ENCODE measurements at regions not wholly inside any gene's neighbourhood (a gene's known extent, or its start where the extent isn't known, plus 50 kb on each side); places are given as distances from the start of the nearest gene placed in this dataset.

GRCh38 chr13:33934343-33934742, 116.4 kb downstream of the RFC3 start:
- H3K27ac Mint-ChIP-seq = no peak overlapping the region
- H3K27me3 Mint-ChIP-seq = no peaks in the 10 kb centered on the region
- no peaks in the 10 kb centered on the region for H3K36me3 Mint-ChIP-seq (ENCODE audit: low read depth)
- no peaks in the 10 kb centered on the region for H3K4me1 Mint-ChIP-seq
- ATAC-seq (replicated peaks) = no peak
- no peaks in the 10 kb centered on the region for H3K9me3 Mint-ChIP-seq
- no peak overlapping the region for H3K4me3 Mint-ChIP-seq

- H3K36me3 Mint-ChIP-seq (ENCODE audit: low read depth) = no peaks in the 10 kb centered on the region
- ATAC-seq (replicated peaks) = no peak
- no peak overlapping the region for H3K27ac Mint-ChIP-seq
- H3K4me3 Mint-ChIP-seq = no peak overlapping the region
- no peaks in the 10 kb centered on the region for H3K9me3 Mint-ChIP-seq
- H3K27me3 Mint-ChIP-seq = no peaks in the 10 kb centered on the region
- H3K4me1 Mint-ChIP-seq = no peaks in the 10 kb centered on the region
Observed at GRCh38 chr13:33934951-33935371, 117.0 kb downstream of the RFC3 start.

GRCh38 chr13:33935969-33936368, 118.0 kb downstream of the RFC3 start:
- Mint-ChIP-seq H3K27me3 (no peaks in the 10 kb centered on the region), H3K36me3 (ENCODE audit: low read depth) (no peaks in the 10 kb centered on the region), H3K9me3 (no peaks in the 10 kb centered on the region), H3K4me1 (no peaks in the 10 kb centered on the region), H3K4me3 (no peak overlapping the region), H3K27ac (no peak overlapping the region)
- no peak for ATAC-seq (replicated peaks)

- Mint-ChIP-seq H3K27ac (no peak overlapping the region), H3K4me3 (no peak overlapping the region), H3K4me1 (no peaks in the 10 kb centered on the region), H3K9me3 (no peaks in the 10 kb centered on the region), H3K36me3 (ENCODE audit: low read depth) (no peaks in the 10 kb centered on the region), H3K27me3 (no peaks in the 10 kb centered on the region)
- ATAC-seq (replicated peaks) = no peak
Observed at GRCh38 chr13:33937373-33938098, 119.6 kb downstream of the RFC3 start.

- Mint-ChIP-seq H3K27ac (no peak overlapping the region), H3K36me3 (ENCODE audit: low read depth) (no peaks in the 10 kb centered on the region), H3K4me1 (no peaks in the 10 kb centered on the region), H3K9me3 (no peaks in the 10 kb centered on the region), H3K27me3 (no peaks in the 10 kb centered on the region), H3K4me3 (no peak overlapping the region)
- ATAC-seq (replicated peaks) = no peak
Observed at GRCh38 chr13:33940256-33940655, 122.3 kb downstream of the RFC3 start.

GRCh38 chr13:33940898-33941297, 122.9 kb downstream of the RFC3 start:
- no peaks in the 10 kb centered on the region for H3K9me3 Mint-ChIP-seq
- no peaks in the 10 kb centered on the region for H3K36me3 Mint-ChIP-seq (ENCODE audit: low read depth)
- no peak overlapping the region for H3K4me3 Mint-ChIP-seq
- H3K27me3 Mint-ChIP-seq = no peaks in the 10 kb centered on the region
- H3K4me1 Mint-ChIP-seq = no peaks in the 10 kb centered on the region
- no peak overlapping the region for H3K27ac Mint-ChIP-seq
- ATAC-seq (replicated peaks) = no peak

GRCh38 chr13:33945477-33945876, 127.5 kb downstream of the RFC3 start:
- H3K4me3 Mint-ChIP-seq = no peak overlapping the region

GRCh38 chr13:33953203-33953602, 135.3 kb downstream of the RFC3 start:
- no peaks in the 10 kb centered on the region for H3K9me3 Mint-ChIP-seq
- ATAC-seq (replicated peaks) = no peak

More at GRCh38 chr13:33945477-33945876, 127.5 kb downstream of the RFC3 start:
- H3K9me3 Mint-ChIP-seq = no peaks in the 10 kb centered on the region
- no peaks in the 10 kb centered on the region for H3K36me3 Mint-ChIP-seq (ENCODE audit: low read depth)
- no peak for ATAC-seq (replicated peaks)
- no peaks in the 10 kb centered on the region for H3K27me3 Mint-ChIP-seq
- no peaks in the 10 kb centered on the region for H3K4me1 Mint-ChIP-seq
- H3K27ac Mint-ChIP-seq = no peak overlapping the region

GRCh38 chr13:33953781-33954180, 135.8 kb downstream of the RFC3 start:
- Mint-ChIP-seq H3K27me3 (no peaks in the 10 kb centered on the region), H3K9me3 (no peaks in the 10 kb centered on the region), H3K36me3 (ENCODE audit: low read depth) (no peaks in the 10 kb centered on the region), H3K27ac (no peak overlapping the region), H3K4me3 (no peak overlapping the region), H3K4me1 (no peaks in the 10 kb centered on the region)
- ATAC-seq (replicated peaks) = no peak

More at GRCh38 chr13:33953203-33953602, 135.3 kb downstream of the RFC3 start:
- Mint-ChIP-seq H3K27me3 (no peaks in the 10 kb centered on the region), H3K36me3 (ENCODE audit: low read depth) (no peaks in the 10 kb centered on the region), H3K27ac (no peak overlapping the region), H3K4me1 (no peaks in the 10 kb centered on the region), H3K4me3 (no peak overlapping the region)

- no peak for ATAC-seq (replicated peaks)
- H3K4me1 Mint-ChIP-seq = no peaks in the 10 kb centered on the region
- no peaks in the 10 kb centered on the region for H3K9me3 Mint-ChIP-seq
- no peak overlapping the region for H3K4me3 Mint-ChIP-seq
- no peaks in the 10 kb centered on the region for H3K36me3 Mint-ChIP-seq (ENCODE audit: low read depth)
- no peaks in the 10 kb centered on the region for H3K27me3 Mint-ChIP-seq
- no peak overlapping the region for H3K27ac Mint-ChIP-seq
Observed at GRCh38 chr13:33956346-33956745, 138.4 kb downstream of the RFC3 start.

GRCh38 chr13:33957497-33957905, 139.6 kb downstream of the RFC3 start:
- ATAC-seq (replicated peaks) = no peak
- no peaks in the 10 kb centered on the region for H3K27me3 Mint-ChIP-seq
- H3K9me3 Mint-ChIP-seq = no peaks in the 10 kb centered on the region
- no peaks in the 10 kb centered on the region for H3K36me3 Mint-ChIP-seq (ENCODE audit: low read depth)
- H3K4me1 Mint-ChIP-seq = no peaks in the 10 kb centered on the region
- H3K4me3 Mint-ChIP-seq = no peak overlapping the region
- H3K27ac Mint-ChIP-seq = no peak overlapping the region

GRCh38 chr13:33958964-33959363, 141.0 kb downstream of the RFC3 start:
- H3K27ac Mint-ChIP-seq = no peak overlapping the region
- H3K36me3 Mint-ChIP-seq (ENCODE audit: low read depth) = no peaks in the 10 kb centered on the region
- H3K4me3 Mint-ChIP-seq = no peak overlapping the region
- no peaks in the 10 kb centered on the region for H3K4me1 Mint-ChIP-seq
- H3K27me3 Mint-ChIP-seq = no peaks in the 10 kb centered on the region
- peaks cover 2% of the 10 kb centered on the region for H3K9me3 Mint-ChIP-seq
- ATAC-seq (replicated peaks) = no peak

GRCh38 chr13:33963134-33963533, 145.2 kb downstream of the RFC3 start:
- H3K9me3 Mint-ChIP-seq = peaks cover 3% of the 10 kb centered on the region
- H3K36me3 Mint-ChIP-seq (ENCODE audit: low read depth) = no peaks in the 10 kb centered on the region
- H3K4me3 Mint-ChIP-seq = no peak overlapping the region
- no peak for ATAC-seq (replicated peaks)
- H3K4me1 Mint-ChIP-seq = no peaks in the 10 kb centered on the region
- H3K27me3 Mint-ChIP-seq = no peaks in the 10 kb centered on the region
- H3K27ac Mint-ChIP-seq = no peak overlapping the region

- no peak for ATAC-seq (replicated peaks)
- Mint-ChIP-seq H3K9me3 (peaks cover 3% of the 10 kb centered on the region), H3K4me3 (no peak overlapping the region), H3K27ac (no peak overlapping the region), H3K4me1 (no peaks in the 10 kb centered on the region), H3K36me3 (ENCODE audit: low read depth) (no peaks in the 10 kb centered on the region), H3K27me3 (no peaks in the 10 kb centered on the region)
Observed at GRCh38 chr13:33963895-33964294, 145.9 kb downstream of the RFC3 start.

GRCh38 chr13:33968520-33969507, 150.9 kb downstream of the RFC3 start:
- Mint-ChIP-seq H3K27ac (no peak overlapping the region), H3K4me3 (no peak overlapping the region), H3K36me3 (ENCODE audit: low read depth) (no peaks in the 10 kb centered on the region), H3K9me3 (peaks cover 2% of the 10 kb centered on the region), H3K4me1 (no peaks in the 10 kb centered on the region), H3K27me3 (no peaks in the 10 kb centered on the region)
- no peak for ATAC-seq (replicated peaks)
